Kidney glomerular epithelial cell (primary cell): ENCODE measurements at regions not wholly inside any gene's neighbourhood (a gene's known extent, or its start where the extent isn't known, plus 50 kb on each side); places are given as distances from the start of the nearest gene placed in this dataset.

Experiments
- DNase-seq: peaks from one replicate; lab custom pipeline; 2025; lab: John Stamatoyannopoulos, UW

GRCh38 chr7:108697254-108697653, 127.6 kb downstream of the DNAJB9 start:
- DNase-seq = no peak

GRCh38 chr7:108711611-108712010, 141.9 kb downstream of the DNAJB9 start:
- no peak for DNase-seq

- peak; percentile 69 for DNase-seq
Measured at GRCh38 chr7:108716783-108717182, 147.1 kb downstream of the DNAJB9 start.

- no peak for DNase-seq
Measured at GRCh38 chr7:108717781-108718180, 148.1 kb downstream of the DNAJB9 start.

GRCh38 chr7:108719631-108720030, 150.0 kb downstream of the DNAJB9 start:
- no peak for DNase-seq

GRCh38 chr7:108722561-108722960, 152.9 kb downstream of the DNAJB9 start:
- no peak for DNase-seq

- DNase-seq = no peak
Measured at GRCh38 chr7:108723381-108723814, 153.7 kb downstream of the DNAJB9 start.

GRCh38 chr7:108724251-108725100, 154.8 kb downstream of the DNAJB9 start:
- DNase-seq = no peak

GRCh38 chr7:108735814-108736213, 166.1 kb downstream of the DNAJB9 start:
- DNase-seq = no peak

- DNase-seq = no peak
Measured at GRCh38 chr7:108736221-108736891, 166.7 kb downstream of the DNAJB9 start.

- no peak for DNase-seq
Measured at GRCh38 chr7:108770981-108771745, 201.5 kb downstream of the DNAJB9 start.

- no peak for DNase-seq
Measured at GRCh38 chr7:108771853-108772252, 202.2 kb downstream of the DNAJB9 start.

- no peak for DNase-seq
Measured at GRCh38 chr7:108777966-108778365, 208.3 kb downstream of the DNAJB9 start.

- DNase-seq = no peak
Measured at GRCh38 chr7:108789451-108789850, 219.8 kb downstream of the DNAJB9 start.

GRCh38 chr7:108794466-108794865, 224.8 kb downstream of the DNAJB9 start:
- DNase-seq = no peak

GRCh38 chr7:108802650-108803049, 233.0 kb downstream of the DNAJB9 start:
- DNase-seq = no peak

GRCh38 chr7:108805808-108806397, 236.2 kb downstream of the DNAJB9 start:
- DNase-seq = peak; percentile 17

- DNase-seq = peak; percentile 51
Measured at GRCh38 chr7:108808549-108809266, 239.0 kb downstream of the DNAJB9 start.

- DNase-seq = no peak
Measured at GRCh38 chr7:108809356-108809755, 239.7 kb downstream of the DNAJB9 start.

- no peak for DNase-seq
Measured at GRCh38 chr7:108810756-108811385, 241.2 kb downstream of the DNAJB9 start.
